Hepatocyte (in vitro differentiated cells): ENCODE measurements at regions not wholly inside any gene's neighbourhood (a gene's known extent, or its start where the extent isn't known, plus 50 kb on each side); places are given as distances from the start of the nearest gene placed in this dataset.

Experiments
- DNase-seq: peaks from one replicate; pipeline ENCODE4 v3.0.0-alpha.2; 2016; ENCODE audit warnings: low spot score
- H2AFZ ChIP-seq: fragments of 200-600 bp; sonication (generic); 2 replicates; pipeline ENCODE4 v1.6.0; 2016; ENCODE audit warnings: antibody characterized with exemption, mild to moderate bottlenecking
- H3K27ac ChIP-seq: fragments of 200-600 bp; sonication (generic); 2 replicates; pipeline ENCODE4 v1.5.1; 2016; ENCODE audit warnings: mild to moderate bottlenecking
- H3K27me3 ChIP-seq: fragments of 200-600 bp; sonication (generic); 2 replicates; pipeline ENCODE4 v1.6.1; 2016
- H3K36me3 ChIP-seq: fragments of 200-600 bp; sonication (generic); replicated peaks from 2 replicates; pipeline ENCODE4 v1.5.1; 2016; ENCODE audit warnings: low read depth; ENCODE audit not compliant: insufficient read depth
- H3K4me1 ChIP-seq: fragments of 200-600 bp; sonication (generic); 2 replicates; pipeline ENCODE4 v1.5.1; 2016; ENCODE audit warnings: mild to moderate bottlenecking, moderate library complexity; ENCODE audit not compliant: insufficient read depth
- H3K4me2 ChIP-seq: fragments of 200-600 bp; sonication (generic); 2 replicates; pipeline ENCODE4 v1.6.0; 2016
- H3K4me3 ChIP-seq: fragments of 200-600 bp; sonication (generic); 2 replicates; pipeline ENCODE4 v1.5.1; 2016; ENCODE audit warnings: mild to moderate bottlenecking
- H3K79me2 ChIP-seq: fragments of 200-600 bp; sonication (generic); 2 replicates; pipeline ENCODE4 v1.6.0; 2017; ENCODE audit warnings: mild to moderate bottlenecking
- H3K9me2 ChIP-seq: fragments of 200-600 bp; sonication (generic); replicated peaks from 2 replicates; pipeline ENCODE4 v1.6.0; 2017; ENCODE audit warnings: mild to moderate bottlenecking; ENCODE audit not compliant: insufficient read depth
- H3K9me3 ChIP-seq: fragments of 200-600 bp; sonication (generic); 2 replicates; pipeline ENCODE4 v1.5.1; 2016; ENCODE audit warnings: low read depth, mild to moderate bottlenecking
- H4K20me1 ChIP-seq: fragments of 200-600 bp; sonication (generic); 2 replicates; pipeline ENCODE4 v1.6.0; 2016; ENCODE audit warnings: mild to moderate bottlenecking; ENCODE audit not compliant: insufficient read depth, poor library complexity, severe bottlenecking
- EZH2 ChIP-seq: fragments of 200-600 bp; sonication (generic); IDR thresholded peaks from 2 replicates; pipeline ENCODE4 v1.6.1; 2016; ENCODE audit warnings: antibody characterized with exemption, mild to moderate bottlenecking, borderline replicate concordance
- EZH2phosphoT487 ChIP-seq: fragments of 200-600 bp; sonication (generic); IDR thresholded peaks from one replicate; pipeline ENCODE4 v1.6.1; 2018; ENCODE audit warnings: antibody characterized with exemption, mild to moderate bottlenecking, low read depth, moderate library complexity; ENCODE audit not compliant: unreplicated experiment, severe bottlenecking
- WGBS: methylation state at CpG from one replicate; pipeline ENCODE4 v1.1.6; 2016; ENCODE audit warnings: low lambda C conversion rate; ENCODE audit errors: missing lambda C conversion rate; 5-methylcytosine and 5-hydroxymethylcytosine counted together
- TF ChIP-seq, protein P1 (sequence below): fragments of 200-600 bp; sonication (generic); IDR thresholded peaks from 2 replicates; pipeline ENCODE4 v1.5.1; 2016; ENCODE audit warnings: antibody characterized with exemption, mild to moderate bottlenecking; ENCODE audit not compliant: poor library complexity

DNA sequence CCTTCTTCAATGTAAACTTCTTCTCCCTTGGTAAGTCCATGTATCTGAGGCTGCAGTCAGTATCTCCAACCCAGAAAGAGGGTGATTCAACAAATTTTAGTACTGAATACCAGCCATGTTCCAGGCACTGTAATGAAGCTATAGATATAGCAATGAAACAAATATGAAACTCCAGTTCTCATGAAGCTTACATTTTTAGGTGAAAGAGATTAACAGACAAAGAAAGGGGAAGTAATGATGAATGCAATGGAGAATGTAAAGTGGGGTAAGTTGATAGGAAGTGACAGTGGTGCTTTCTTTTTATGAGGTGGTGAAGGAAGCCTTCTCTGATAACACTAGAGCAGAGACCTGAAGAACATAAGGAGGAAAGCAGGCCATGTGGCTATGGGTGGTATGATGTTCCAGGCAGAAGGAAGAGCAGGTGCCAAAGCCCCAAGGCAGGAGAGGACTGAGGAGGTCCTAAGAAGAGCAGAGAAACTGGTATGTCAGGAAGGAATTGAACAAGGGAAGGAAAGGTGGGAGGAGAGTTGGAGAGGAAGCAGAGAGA, 143.6 kb downstream of the TFAP2B start:
- no peaks in the 10 kb centered on the region for H3K4me1 ChIP-seq
- peaks cover 3% of the 10 kb centered on the region for H3K27me3 ChIP-seq
- DNase-seq, result no peak
- H3K27ac ChIP-seq, result no peak overlapping the region
- no peaks in the 10 kb centered on the region for H4K20me1 ChIP-seq
- H3K4me2 ChIP-seq, result no peak overlapping the region
- no peak for TF ChIP-seq EZH2phosphoT487
- TF ChIP-seq, protein P1, sequence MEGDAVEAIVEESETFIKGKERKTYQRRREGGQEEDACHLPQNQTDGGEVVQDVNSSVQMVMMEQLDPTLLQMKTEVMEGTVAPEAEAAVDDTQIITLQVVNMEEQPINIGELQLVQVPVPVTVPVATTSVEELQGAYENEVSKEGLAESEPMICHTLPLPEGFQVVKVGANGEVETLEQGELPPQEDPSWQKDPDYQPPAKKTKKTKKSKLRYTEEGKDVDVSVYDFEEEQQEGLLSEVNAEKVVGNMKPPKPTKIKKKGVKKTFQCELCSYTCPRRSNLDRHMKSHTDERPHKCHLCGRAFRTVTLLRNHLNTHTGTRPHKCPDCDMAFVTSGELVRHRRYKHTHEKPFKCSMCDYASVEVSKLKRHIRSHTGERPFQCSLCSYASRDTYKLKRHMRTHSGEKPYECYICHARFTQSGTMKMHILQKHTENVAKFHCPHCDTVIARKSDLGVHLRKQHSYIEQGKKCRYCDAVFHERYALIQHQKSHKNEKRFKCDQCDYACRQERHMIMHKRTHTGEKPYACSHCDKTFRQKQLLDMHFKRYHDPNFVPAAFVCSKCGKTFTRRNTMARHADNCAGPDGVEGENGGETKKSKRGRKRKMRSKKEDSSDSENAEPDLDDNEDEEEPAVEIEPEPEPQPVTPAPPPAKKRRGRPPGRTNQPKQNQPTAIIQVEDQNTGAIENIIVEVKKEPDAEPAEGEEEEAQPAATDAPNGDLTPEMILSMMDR, result no peak
- TF ChIP-seq EZH2, result no peak
- H3K79me2 ChIP-seq, result no peaks in the 10 kb centered on the region
- no peak overlapping the region for H2AFZ ChIP-seq
- no peaks in the 10 kb centered on the region for H3K9me3 ChIP-seq
- H3K9me2 ChIP-seq, result no peaks in the 10 kb centered on the region
- no peaks in the 10 kb centered on the region for H3K36me3 ChIP-seq
- no peak overlapping the region for H3K4me3 ChIP-seq

DNA sequence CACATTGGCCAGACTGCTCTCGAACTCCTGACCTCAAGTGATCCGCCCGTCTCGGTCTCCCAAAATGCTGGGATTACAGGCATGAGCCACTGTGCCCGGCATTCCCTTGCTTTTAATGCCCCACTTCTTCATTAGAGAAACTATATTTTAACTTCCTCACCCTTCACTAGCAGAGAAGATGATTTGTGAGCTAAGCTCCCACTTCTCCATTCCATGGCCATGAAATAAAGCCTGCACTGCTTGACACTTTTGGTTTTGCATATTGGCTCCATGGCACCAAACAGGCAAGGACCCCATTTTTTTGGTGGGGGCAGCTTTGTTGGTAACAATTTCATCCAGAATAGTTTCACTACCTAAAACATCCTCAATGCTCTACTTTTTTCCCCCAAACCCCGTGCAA, 145.3 kb downstream of the TFAP2B start:
- Histone ChIP-seq H3K4me2 (no peak overlapping the region), H3K27ac (no peak overlapping the region), H3K36me3 (no peaks in the 10 kb centered on the region), H3K9me2 (no peaks in the 10 kb centered on the region), H2AFZ (no peak overlapping the region), H3K4me3 (no peak overlapping the region), H3K4me1 (no peaks in the 10 kb centered on the region), H4K20me1 (no peaks in the 10 kb centered on the region), H3K79me2 (no peaks in the 10 kb centered on the region), H3K27me3 (peaks cover 3% of the 10 kb centered on the region), H3K9me3 (no peaks in the 10 kb centered on the region)
- no peak for TF ChIP-seq EZH2
- TF ChIP-seq, protein P1, result no peak
- TF ChIP-seq EZH2phosphoT487, result no peak
- DNase-seq, result no peak
- 93% methylated on average over 6 of the region's 6 CpGs for WGBS

DNA sequence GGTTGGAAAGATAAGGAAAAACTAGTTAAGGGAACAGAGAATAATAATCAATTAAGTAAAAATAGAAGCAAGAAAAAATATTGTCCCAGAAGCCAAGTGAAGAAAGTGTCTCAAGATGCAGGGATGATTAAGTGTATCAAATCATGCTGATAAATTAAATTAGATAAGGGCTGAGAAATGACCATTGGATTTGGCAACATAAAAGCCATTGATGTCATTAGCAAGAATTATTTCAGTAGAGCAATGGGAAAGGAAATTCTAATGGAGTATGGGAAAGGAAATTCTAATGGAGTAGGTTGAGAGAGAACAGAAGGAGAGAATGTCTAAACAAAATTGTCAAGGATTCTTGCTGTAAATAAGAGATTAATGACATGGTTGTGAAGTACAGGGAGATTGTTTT, 146.8 kb downstream of the TFAP2B start:
- Histone ChIP-seq H3K27ac (no peak overlapping the region), H3K36me3 (no peaks in the 10 kb centered on the region), H3K4me2 (no peak overlapping the region), H3K9me2 (no peaks in the 10 kb centered on the region), H3K4me1 (no peaks in the 10 kb centered on the region), H2AFZ (no peak overlapping the region), H3K79me2 (no peaks in the 10 kb centered on the region), H3K9me3 (no peaks in the 10 kb centered on the region), H3K27me3 (peaks cover 3% of the 10 kb centered on the region), H3K4me3 (no peak overlapping the region), H4K20me1 (no peaks in the 10 kb centered on the region)
- TF ChIP-seq, protein P1, result no peak
- TF ChIP-seq EZH2phosphoT487 (no peak), EZH2 (no peak)
- no peak for DNase-seq

DNA sequence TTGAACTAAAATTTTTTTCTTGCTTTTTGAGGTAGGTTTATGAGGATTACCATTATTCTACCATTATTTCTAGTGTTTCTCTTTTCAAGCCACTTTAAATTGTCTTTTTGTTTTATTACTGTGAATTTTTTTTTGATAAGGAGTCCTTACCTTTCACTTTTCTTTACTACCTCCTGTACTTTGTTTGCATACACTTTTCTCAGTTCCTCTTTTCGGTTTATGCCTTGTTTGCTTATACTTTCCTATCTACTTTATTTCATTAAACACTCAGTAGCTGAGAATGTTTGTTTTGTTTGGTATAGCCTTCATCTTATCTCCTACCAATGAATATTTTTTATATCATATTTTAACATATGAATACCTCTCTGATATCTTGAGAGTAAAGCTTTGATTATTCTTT, 147.9 kb downstream of the TFAP2B start:
- Histone ChIP-seq H3K4me1 (no peaks in the 10 kb centered on the region), H3K4me3 (no peak overlapping the region), H2AFZ (no peak overlapping the region), H4K20me1 (no peaks in the 10 kb centered on the region), H3K4me2 (no peak overlapping the region), H3K79me2 (no peaks in the 10 kb centered on the region), H3K27me3 (peaks cover 3% of the 10 kb centered on the region), H3K9me2 (no peaks in the 10 kb centered on the region), H3K9me3 (no peaks in the 10 kb centered on the region), H3K36me3 (no peaks in the 10 kb centered on the region), H3K27ac (no peak overlapping the region)
- TF ChIP-seq EZH2 (no peak), EZH2phosphoT487 (no peak)
- TF ChIP-seq, protein P1, result no peak
- 54% methylated on average over 1 of the region's 1 CpG for WGBS
- no peak for DNase-seq
